Upper lobe of left lung (tissue), 6 donors: ENCODE measurements at regions not wholly inside any gene's neighbourhood (a gene's known extent, or its start where the extent isn't known, plus 50 kb on each side); places are given as distances from the start of the nearest gene placed in this dataset.
A peak's percentile ranks its signal among the peaks of the same experiment; 100 is the strongest.
"Not testable (repeated sequence)": the region's sequence is repeated elsewhere in the genome, so short reads cannot be mapped to it uniquely, and the experiment has no call there.

ENCODE experiments used
- ATAC-seq, 2 donors: fragments of 200-7000 bp; cut with Tn5 transposase; one replicate each; pipeline ENCODE4 v1.9.1; 2022; ENCODE audit warnings: mild to moderate bottlenecking in 2 of 2, moderate library complexity in 2 of 2; ENCODE audit not compliant: low FRiP score in 2 of 2
- DNase-seq, 2 donors: peaks; one replicate each; pipeline ENCODE4 v3.0.0-alpha.2; 2019 to 2020
- H3K27ac ChIP-seq, 4 donors: fragments of 200-600 bp; sonication (generic); one replicate each; pipeline ENCODE4 v1.5.1; 2016 to 2019
- H3K27me3 ChIP-seq, 4 donors: fragments of 200-600 bp; sonication (generic); one replicate each; pipeline ENCODE4 v1.5.1; 2017 to 2019
- H3K36me3 ChIP-seq, 4 donors: fragments of 200-600 bp; sonication (generic); one replicate each; pipeline ENCODE4 v1.5.1; 2016 to 2019
- H3K4me1 ChIP-seq, 4 donors: fragments of 200-600 bp; sonication (generic); one replicate each; pipeline ENCODE4 v1.5.1; 2018 to 2019
- H3K4me3 ChIP-seq, 4 donors: fragments of 200-600 bp; sonication (generic); one replicate each; pipeline ENCODE4 v1.5.1; 2017 to 2019; ENCODE audit warnings: mild to moderate bottlenecking in 2 of 4, moderate library complexity in 1 of 4
- H3K9me3 ChIP-seq, 4 donors: fragments of 200-600 bp; sonication (generic); one replicate each; pipeline ENCODE4 v1.5.1; 2018 to 2019
- EP300 ChIP-seq, 4 donors: sonication (generic); formaldehyde crosslinking; IDR thresholded peaks; one replicate each; pipeline ENCODE4 v1.5.1; 2017; ENCODE audit warnings: antibody characterized with exemption in 4 of 4, control low read depth in 2 of 4
- POLR2A ChIP-seq, 4 donors: fragments of 450-650 bp; IDR thresholded peaks; one replicate each; pipeline ENCODE4 v1.5.1; 2016 to 2017; ENCODE audit warnings: antibody characterized with exemption in 4 of 4, mild to moderate bottlenecking in 2 of 4
- POLR2AphosphoS5 ChIP-seq, 2 donors: sonication (generic); formaldehyde crosslinking; IDR thresholded peaks; one replicate each; pipeline ENCODE4 v1.5.1; 2017; ENCODE audit warnings: antibody characterized with exemption in 2 of 2
- WGBS, 2 donors: methylation state at CpG; one replicate each; pipeline ENCODE4 v1.1.5; 2017 to 2018; 5-methylcytosine and 5-hydroxymethylcytosine counted together
- TF ChIP-seq, protein P1 (sequence below), 6 experiments: fragments of 450-650 bp in 4 of 6; fragments of 200-600 bp in 2 of 6; sonication (generic) in 2 of 6; IDR thresholded peaks; one replicate each; pipeline ENCODE4 v1.5.1; 2016 to 2019; ENCODE audit warnings: antibody characterized with exemption in 6 of 6
- donor health status: DM: no; HTN: no; CAD: no; lungs with moderate emphysema.
- donor health status: DM: no; HTN: yes; CAD: no; lungs with severe emphysema.

- no peak for ATAC-seq
- DNase-seq, result no peak
- no peaks in the 10 kb centered on the region for H3K27me3 ChIP-seq
- no peak overlapping the region for H3K4me3 ChIP-seq
- TF ChIP-seq, protein P1, sequence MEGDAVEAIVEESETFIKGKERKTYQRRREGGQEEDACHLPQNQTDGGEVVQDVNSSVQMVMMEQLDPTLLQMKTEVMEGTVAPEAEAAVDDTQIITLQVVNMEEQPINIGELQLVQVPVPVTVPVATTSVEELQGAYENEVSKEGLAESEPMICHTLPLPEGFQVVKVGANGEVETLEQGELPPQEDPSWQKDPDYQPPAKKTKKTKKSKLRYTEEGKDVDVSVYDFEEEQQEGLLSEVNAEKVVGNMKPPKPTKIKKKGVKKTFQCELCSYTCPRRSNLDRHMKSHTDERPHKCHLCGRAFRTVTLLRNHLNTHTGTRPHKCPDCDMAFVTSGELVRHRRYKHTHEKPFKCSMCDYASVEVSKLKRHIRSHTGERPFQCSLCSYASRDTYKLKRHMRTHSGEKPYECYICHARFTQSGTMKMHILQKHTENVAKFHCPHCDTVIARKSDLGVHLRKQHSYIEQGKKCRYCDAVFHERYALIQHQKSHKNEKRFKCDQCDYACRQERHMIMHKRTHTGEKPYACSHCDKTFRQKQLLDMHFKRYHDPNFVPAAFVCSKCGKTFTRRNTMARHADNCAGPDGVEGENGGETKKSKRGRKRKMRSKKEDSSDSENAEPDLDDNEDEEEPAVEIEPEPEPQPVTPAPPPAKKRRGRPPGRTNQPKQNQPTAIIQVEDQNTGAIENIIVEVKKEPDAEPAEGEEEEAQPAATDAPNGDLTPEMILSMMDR (IDR thresholded peaks at IDR 0.05), result no peak
- TF ChIP-seq POLR2A (IDR thresholded peaks at IDR 0.05), result no peak
- TF ChIP-seq POLR2AphosphoS5 (IDR thresholded peaks at IDR 0.05), result no peak
- no peak for TF ChIP-seq EP300 (IDR thresholded peaks at IDR 0.05)
- H3K36me3 ChIP-seq, result no peaks in the 10 kb centered on the region
- H3K9me3 ChIP-seq, result no peaks in the 10 kb centered on the region
- H3K27ac ChIP-seq, result no peak overlapping the region
- peaks cover 0 to 4% (median 2%) of the 10 kb centered on the region in 4 donors for H3K4me1 ChIP-seq
- WGBS, 2 donors, result 76 to 83% methylated on average over 9 of the region's 9 CpGs
These were observed 139.0 kb downstream of the TRIM43 start for GRCh38 chr2:95730813-95731212.

DNA sequence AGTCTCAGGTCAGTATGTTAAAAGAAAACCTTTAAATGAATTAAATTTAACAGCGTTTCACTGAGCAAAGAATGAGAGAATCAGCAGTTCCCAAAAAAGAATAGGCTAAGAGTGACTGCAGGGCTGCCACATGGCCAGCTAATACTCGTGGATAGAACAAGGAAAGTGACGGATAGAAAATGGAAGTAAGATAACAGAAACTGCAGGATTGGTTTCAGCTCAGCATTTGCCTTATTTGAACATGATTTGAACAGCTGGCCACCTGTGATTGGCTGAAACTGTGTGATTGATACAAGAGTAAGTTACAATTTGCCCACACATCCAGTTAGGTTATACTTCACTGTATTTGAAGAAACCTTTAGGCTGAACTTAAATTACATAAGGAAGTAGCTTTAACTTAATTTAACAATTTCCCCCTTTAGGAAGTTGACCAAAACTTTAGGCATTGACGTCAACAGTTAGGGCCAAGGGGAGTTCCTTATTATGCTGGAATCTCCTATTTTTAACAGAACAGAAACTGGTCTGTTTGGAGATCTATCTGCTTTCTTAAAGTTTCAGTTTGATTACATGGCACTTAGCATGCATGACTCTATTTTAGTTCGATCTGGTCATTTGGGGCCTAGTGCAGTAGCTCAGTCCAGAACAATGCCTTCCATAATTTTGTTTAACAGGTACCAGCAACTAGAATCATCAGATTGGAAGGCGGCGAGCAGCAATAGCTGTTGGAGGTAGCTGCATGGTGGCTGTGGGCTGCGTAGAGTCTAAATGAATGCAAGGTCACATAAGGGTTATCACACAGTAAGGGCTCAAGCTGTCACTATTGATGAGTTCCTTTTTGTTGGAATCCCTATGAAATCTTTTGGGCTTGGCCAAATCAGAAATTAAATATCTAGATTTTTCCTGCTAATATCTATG, 143.4 kb downstream of the TRIM43 start:
- ATAC-seq, result peak in 1 of 2 donors; percentile 53
- no peak overlapping the region for H3K27ac ChIP-seq
- H3K4me3 ChIP-seq, result no peak overlapping the region
- no peaks in the 10 kb centered on the region for H3K36me3 ChIP-seq
- H3K4me1 ChIP-seq, result no peaks in the 10 kb centered on the region
- no peaks in the 10 kb centered on the region for H3K27me3 ChIP-seq
- no peak for DNase-seq
- WGBS, 2 donors, result 75 to 79% methylated on average over 8 of the region's 8 CpGs
- no peak for TF ChIP-seq POLR2AphosphoS5 (IDR thresholded peaks at IDR 0.05)
- H3K9me3 ChIP-seq, result no peaks in the 10 kb centered on the region

- Histone ChIP-seq H3K36me3 (no peaks in the 10 kb centered on the region), H3K9me3 (no peaks in the 10 kb centered on the region), H3K27me3 (no peaks in the 10 kb centered on the region), H3K4me3 (no peak overlapping the region), H3K27ac (no peak overlapping the region), H3K4me1 (no peaks in the 10 kb centered on the region)
- ATAC-seq (no peak), DNase-seq (no peak)
- TF ChIP-seq POLR2AphosphoS5 (IDR thresholded peaks at IDR 0.05) (no peak), POLR2A (IDR thresholded peaks at IDR 0.05) (no peak), EP300 (IDR thresholded peaks at IDR 0.05) (no peak)
- TF ChIP-seq, protein P1 (IDR thresholded peaks at IDR 0.05), result no peak
- 88 to 89% methylated on average over 5 of the region's 5 CpGs for WGBS, 2 donors
These were observed 146.5 kb downstream of the TRIM43 start for GRCh38 chr2:95738301-95738700.

DNA sequence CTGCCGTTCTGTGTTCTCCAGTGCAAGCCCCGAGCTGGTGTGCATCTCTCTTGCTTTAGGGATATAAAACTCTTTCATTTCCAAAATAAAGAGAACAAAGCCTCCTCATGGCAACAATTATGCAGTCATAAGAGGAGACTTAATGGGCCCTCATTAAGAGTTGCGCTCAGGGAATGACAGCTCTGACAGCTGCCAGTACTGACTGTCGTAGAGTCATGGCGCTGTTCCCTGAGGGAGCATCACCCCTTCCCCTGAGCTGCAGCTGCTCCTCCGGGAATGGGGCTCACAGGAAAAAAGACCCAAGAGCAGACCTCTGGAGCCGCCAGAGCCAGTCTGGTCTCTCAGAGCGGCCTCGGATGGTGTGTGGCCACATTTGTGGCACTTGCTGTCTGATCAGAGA, 160.3 kb downstream of the TRIM43 start:
- not testable (repeated sequence) for DNase-seq, ATAC-seq, H3K4me1 ChIP-seq, H3K27me3 ChIP-seq, H3K27ac ChIP-seq, H3K36me3 ChIP-seq, H3K9me3 ChIP-seq, H3K4me3 ChIP-seq
- 74 to 84% methylated on average over 3 to 9 of the region's 9 CpGs for WGBS, 2 donors

GRCh38 chr2:95753812-95754211, 162.0 kb downstream of the TRIM43 start:
- not testable (repeated sequence) for H3K36me3 ChIP-seq, ATAC-seq

DNA sequence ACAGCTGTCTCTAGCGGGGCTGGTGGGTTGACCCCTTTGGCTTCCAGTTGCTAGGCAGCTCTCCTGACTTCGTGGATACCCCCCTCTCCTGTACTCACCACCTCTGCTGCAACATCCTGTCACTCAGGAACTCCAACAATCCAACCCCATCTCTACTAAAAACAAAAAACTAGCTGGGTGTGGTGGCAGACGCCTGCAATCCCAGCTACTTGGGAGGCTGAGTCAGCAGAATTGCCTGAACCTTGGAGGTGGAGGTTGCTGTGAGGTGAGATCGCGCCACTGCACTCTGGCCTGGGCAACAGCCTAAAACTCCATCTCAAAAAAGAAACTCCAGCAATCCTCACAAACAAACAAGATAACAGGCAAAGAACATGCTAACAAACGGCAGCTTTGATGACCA, 162.4 kb downstream of the TRIM43 start:
- not testable (repeated sequence) for H3K9me3 ChIP-seq, DNase-seq, H3K27ac ChIP-seq, H3K4me1 ChIP-seq, ATAC-seq, H3K36me3 ChIP-seq, H3K27me3 ChIP-seq, H3K4me3 ChIP-seq
- 51 to 64% methylated on average over 6 of the region's 6 CpGs for WGBS, 2 donors

More at GRCh38 chr2:95753812-95754211, 162.0 kb downstream of the TRIM43 start:
- WGBS, 2 donors, result 65 to 74% methylated on average over 8 of the region's 8 CpGs
- H3K27ac ChIP-seq, H3K4me1 ChIP-seq, DNase-seq, H3K9me3 ChIP-seq, H3K4me3 ChIP-seq, H3K27me3 ChIP-seq: not testable (repeated sequence)

DNA sequence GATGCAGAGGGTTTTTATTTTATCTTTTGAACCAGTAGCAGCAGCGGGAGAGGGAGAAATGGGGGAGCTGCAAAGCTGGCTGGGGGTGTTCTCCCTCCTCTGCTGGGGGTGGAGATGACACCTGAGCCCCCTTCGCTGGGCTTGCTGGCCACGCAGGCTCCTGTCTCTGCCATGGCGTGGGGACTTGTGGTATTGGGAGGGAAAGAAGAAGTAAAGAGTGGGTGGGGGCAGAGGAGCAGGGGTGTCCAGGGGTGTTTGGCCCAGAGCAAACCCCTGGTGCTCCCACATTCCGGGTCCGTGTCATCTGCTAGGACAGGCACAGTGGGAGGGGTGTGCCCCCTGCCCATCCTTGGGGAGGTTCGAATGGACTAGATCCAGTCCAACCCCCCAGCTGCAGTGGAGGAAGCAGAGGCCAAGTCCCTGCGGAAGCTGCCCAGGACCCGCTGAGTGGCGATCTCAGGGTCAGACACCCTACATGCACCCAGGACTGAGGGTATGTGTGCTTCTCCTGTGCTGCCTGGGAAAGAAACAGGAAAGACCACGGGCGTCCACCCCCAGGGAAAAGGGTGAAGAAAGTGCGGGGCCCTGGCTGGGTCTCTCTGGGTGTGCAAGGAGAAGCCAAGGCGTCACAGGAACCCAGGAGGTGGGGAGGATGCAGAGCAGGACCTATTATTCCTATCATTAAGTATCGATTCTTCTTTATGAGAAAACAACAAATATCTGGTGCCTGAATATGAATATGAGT, 163.2 kb downstream of the TRIM43 start:
- H3K27ac ChIP-seq, H3K4me1 ChIP-seq, DNase-seq, H3K36me3 ChIP-seq, H3K4me3 ChIP-seq, ATAC-seq, H3K9me3 ChIP-seq, H3K27me3 ChIP-seq: not testable (repeated sequence)
- WGBS, 2 donors, result 70 to 72% methylated on average over 11 to 12 of the region's 15 CpGs

- H3K27ac ChIP-seq, H3K4me1 ChIP-seq, DNase-seq, H3K36me3 ChIP-seq, H3K27me3 ChIP-seq, H3K4me3 ChIP-seq, H3K9me3 ChIP-seq, ATAC-seq: not testable (repeated sequence)
- 77 to 82% methylated on average over 4 to 6 of the region's 7 CpGs for WGBS, 2 donors
These were observed 164.3 kb downstream of the TRIM43 start for GRCh38 chr2:95755956-95756669.
